ENCODE measurements at regions not wholly inside any gene's neighbourhood (a gene's known extent, or its start where the extent isn't known, plus 50 kb on each side); places are given as distances from the start of the nearest gene placed in this dataset.

DNA sequence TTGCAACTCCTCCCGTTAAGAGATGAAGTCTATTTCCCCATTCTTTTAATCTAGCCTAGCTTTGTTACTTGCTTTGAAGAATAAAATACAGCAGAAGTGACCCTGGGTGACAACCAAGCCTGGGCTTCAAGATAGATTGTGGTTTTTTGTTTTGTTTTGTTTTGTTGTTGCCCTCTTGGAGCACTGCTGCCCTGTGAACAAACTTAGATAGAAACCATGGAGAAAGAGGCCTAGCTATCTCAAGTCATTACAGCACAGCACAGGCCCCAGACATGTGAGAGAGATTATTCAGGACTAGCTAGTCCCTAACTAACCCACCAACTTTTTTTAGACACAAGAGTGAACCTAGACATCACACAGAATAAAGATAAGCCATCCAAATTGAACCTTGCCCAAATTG, 475.2 kb downstream of the EPHA7 start:
- no peak overlapping the region for H3K27ac ChIP-seq

GRCh38 chr6:92942549-92942948, 476.8 kb downstream of the EPHA7 start:
- TF ChIP-seq, protein P1, sequence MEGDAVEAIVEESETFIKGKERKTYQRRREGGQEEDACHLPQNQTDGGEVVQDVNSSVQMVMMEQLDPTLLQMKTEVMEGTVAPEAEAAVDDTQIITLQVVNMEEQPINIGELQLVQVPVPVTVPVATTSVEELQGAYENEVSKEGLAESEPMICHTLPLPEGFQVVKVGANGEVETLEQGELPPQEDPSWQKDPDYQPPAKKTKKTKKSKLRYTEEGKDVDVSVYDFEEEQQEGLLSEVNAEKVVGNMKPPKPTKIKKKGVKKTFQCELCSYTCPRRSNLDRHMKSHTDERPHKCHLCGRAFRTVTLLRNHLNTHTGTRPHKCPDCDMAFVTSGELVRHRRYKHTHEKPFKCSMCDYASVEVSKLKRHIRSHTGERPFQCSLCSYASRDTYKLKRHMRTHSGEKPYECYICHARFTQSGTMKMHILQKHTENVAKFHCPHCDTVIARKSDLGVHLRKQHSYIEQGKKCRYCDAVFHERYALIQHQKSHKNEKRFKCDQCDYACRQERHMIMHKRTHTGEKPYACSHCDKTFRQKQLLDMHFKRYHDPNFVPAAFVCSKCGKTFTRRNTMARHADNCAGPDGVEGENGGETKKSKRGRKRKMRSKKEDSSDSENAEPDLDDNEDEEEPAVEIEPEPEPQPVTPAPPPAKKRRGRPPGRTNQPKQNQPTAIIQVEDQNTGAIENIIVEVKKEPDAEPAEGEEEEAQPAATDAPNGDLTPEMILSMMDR (conservative IDR thresholded peaks at IDR 0.05; ENCODE audit: low read depth), result no peak
- POLR2A ChIA-PET (ENCODE audit: low non-redundant PET), result no interaction called here
- no peak for DNase-seq (ENCODE audit: low spot score)
- CTCF ChIA-PET, result no interaction called here
- no peak overlapping the region for H3K27ac ChIP-seq

More for the DNA sequence above, 475.2 kb downstream of the EPHA7 start:
- CTCF ChIA-PET, result no interaction called here
- TF ChIP-seq, protein P1 (conservative IDR thresholded peaks at IDR 0.05; ENCODE audit: low read depth), result no peak
- DNase-seq (ENCODE audit: low spot score), result no peak
- POLR2A ChIA-PET (ENCODE audit: low non-redundant PET), result no interaction called here

DNA sequence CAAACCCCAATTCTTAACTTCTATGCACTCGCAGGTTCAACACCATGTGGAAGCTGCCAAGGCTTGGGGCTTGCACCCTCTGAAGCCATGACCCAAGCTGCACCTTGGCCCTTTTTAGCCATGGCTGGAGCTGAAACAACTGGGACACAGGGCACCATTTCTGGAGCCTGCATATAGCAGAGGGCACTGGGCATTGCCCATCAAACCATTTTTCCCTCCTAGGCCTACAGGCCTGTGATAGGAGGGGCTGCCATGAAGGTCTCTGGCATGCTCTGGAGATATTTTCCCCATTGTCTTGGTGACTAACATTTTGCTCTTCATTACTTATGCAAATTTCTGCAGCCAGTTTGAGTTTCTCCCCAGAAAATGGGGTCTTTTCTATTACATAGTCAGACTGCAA, 484.7 kb downstream of the EPHA7 start:
- CTCF ChIA-PET, result no interaction called here
- TF ChIP-seq, protein P1 (conservative IDR thresholded peaks at IDR 0.05; ENCODE audit: low read depth), result no peak
- no peak overlapping the region for H3K27ac ChIP-seq
- POLR2A ChIA-PET (ENCODE audit: low non-redundant PET), result no interaction called here
- DNase-seq (ENCODE audit: low spot score), result no peak

DNA sequence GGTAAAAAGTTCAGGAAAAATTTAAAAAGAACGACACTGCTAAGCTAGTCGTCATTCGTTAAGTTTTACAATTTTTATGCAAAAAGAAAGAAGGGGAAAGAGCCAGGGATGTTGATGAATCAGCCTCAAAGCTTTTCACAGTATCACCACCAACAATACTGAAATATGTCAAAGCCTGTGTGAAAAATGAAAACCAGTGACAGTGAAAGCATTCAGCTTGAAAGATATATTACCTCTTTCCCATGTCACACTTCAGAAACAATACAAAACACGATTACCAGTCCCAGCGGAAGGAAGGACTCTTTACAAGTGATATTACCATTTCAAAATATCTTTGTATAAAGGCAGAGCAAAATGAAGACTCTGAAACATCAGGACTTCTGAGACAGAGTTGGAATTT, 489.2 kb downstream of the EPHA7 start:
- ChIA-PET CTCF (no interaction called here), POLR2A (ENCODE audit: low non-redundant PET) (no interaction called here)
- TF ChIP-seq, protein P1 (conservative IDR thresholded peaks at IDR 0.05; ENCODE audit: low read depth), result no peak
- no peak for DNase-seq (ENCODE audit: low spot score)
- H3K27ac ChIP-seq, result no peak overlapping the region

- TF ChIP-seq, protein P1 (conservative IDR thresholded peaks at IDR 0.05; ENCODE audit: low read depth), result no peak
These were observed 497.0 kb downstream of the EPHA7 start for GRCh38 chr6:92922216-92922806.

GRCh38 chr6:92915466-92915865, 503.9 kb downstream of the EPHA7 start:
- TF ChIP-seq, protein P1 (conservative IDR thresholded peaks at IDR 0.05; ENCODE audit: low read depth), result no peak
- POLR2A ChIA-PET (ENCODE audit: low non-redundant PET), result no interaction called here
- no peak overlapping the region for H3K27ac ChIP-seq
- CTCF ChIA-PET, result interaction anchor here (0.5 kb wide), 1 partner anchor 681 kb away, joined by 3 read pairs; no protein-coding TSS in a partner anchor
- DNase-seq (ENCODE audit: low spot score), result no peak

More at GRCh38 chr6:92922216-92922806, 497.0 kb downstream of the EPHA7 start:
- H3K27ac ChIP-seq, result no peak overlapping the region
- DNase-seq (ENCODE audit: low spot score), result no peak
- ChIA-PET POLR2A (ENCODE audit: low non-redundant PET) (no interaction called here), CTCF (no interaction called here)
